Suprapubic skin (tissue), 4 donors: ENCODE measurements at regions not wholly inside any gene's neighbourhood (a gene's known extent, or its start where the extent isn't known, plus 50 kb on each side); places are given as distances from the start of the nearest gene placed in this dataset.

Experiments used
- DNase-seq, 2 donors: peaks; one replicate each; pipeline ENCODE4 v3.0.0-alpha.2; 2019; ENCODE audit warnings: low spot score in 2 of 2
- H3K27ac ChIP-seq: fragments of 200-600 bp; sonication (generic); one replicate; pipeline ENCODE4 v1.5.1; 2019
- H3K27me3 ChIP-seq: fragments of 200-600 bp; sonication (generic); one replicate; pipeline ENCODE4 v1.5.1; 2019
- H3K36me3 ChIP-seq: fragments of 200-600 bp; sonication (generic); one replicate; pipeline ENCODE4 v1.5.1; 2019
- H3K4me1 ChIP-seq: fragments of 200-600 bp; sonication (generic); one replicate; pipeline ENCODE4 v1.5.1; 2019
- H3K4me3 ChIP-seq: fragments of 200-600 bp; sonication (generic); one replicate; pipeline ENCODE4 v1.5.1; 2019; ENCODE audit warnings: mild to moderate bottlenecking
- H3K9me3 ChIP-seq: fragments of 200-600 bp; sonication (generic); one replicate; pipeline ENCODE4 v1.5.1; 2019
- EP300 ChIP-seq: sonication (generic); formaldehyde crosslinking; IDR thresholded peaks from one replicate; pipeline ENCODE4 v1.6.1; 2017; ENCODE audit warnings: antibody characterized with exemption
- POLR2A ChIP-seq, 2 donors: fragments of 450-650 bp; IDR thresholded peaks; one replicate each; pipeline ENCODE4 v1.6.1; 2017; ENCODE audit warnings: antibody characterized with exemption in 2 of 2, mild to moderate bottlenecking in 2 of 2, moderate library complexity in 2 of 2
- POLR2AphosphoS5 ChIP-seq, 3 donors: sonication (generic); formaldehyde crosslinking; IDR thresholded peaks; one replicate each; pipeline ENCODE4 v1.6.1; 2017; ENCODE audit warnings: antibody characterized with exemption in 3 of 3
- WGBS: methylation state at CpG from one replicate; pipeline ENCODE4 v1.1.5; 2018; 5-methylcytosine and 5-hydroxymethylcytosine counted together
- TF ChIP-seq, protein P1 (sequence below), 2 donors: fragments of 200-600 bp in 1 of 2; fragments of 450-650 bp in 1 of 2; sonication (generic) in 1 of 2; IDR thresholded peaks; one replicate each; pipeline ENCODE4 v1.5.1; 2016 to 2019; ENCODE audit warnings: antibody characterized with exemption in 2 of 2, mild to moderate bottlenecking in 1 of 2, moderate library complexity in 1 of 2

DNA sequence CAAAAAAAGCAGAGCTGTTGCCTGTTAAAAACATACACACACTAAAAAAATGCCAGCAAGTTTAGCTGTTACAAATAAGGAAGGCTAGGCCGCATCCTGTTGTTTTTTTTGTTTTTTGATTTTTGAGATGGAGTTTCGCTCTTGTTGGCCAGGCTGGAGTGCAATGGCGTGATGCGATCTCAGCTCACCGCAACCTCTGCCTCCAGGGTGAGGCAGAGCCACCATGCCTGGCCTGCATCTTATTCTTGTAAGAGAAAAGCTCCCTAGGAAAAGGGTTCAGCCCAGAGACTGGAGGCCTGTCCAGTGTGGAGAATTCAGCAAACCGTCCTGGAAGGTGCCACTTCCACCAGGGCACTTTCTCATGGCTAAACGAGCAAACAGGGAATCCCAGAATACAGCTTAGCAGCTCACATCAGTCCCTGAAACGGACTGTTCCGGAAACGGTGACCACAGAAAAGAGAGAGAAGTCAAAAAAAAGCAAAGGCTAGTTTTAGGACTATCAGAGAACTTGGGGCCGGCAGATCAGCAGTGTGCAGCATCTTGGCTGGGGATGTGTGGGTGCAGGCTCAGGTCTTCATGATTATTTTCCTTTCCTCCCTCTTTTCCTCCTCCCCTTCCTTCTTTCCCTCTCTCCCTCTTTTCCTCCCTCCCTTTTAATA is 283.6 kb downstream of the AJAP1 start:
- no peak for DNase-seq
- H3K27me3 ChIP-seq: peaks cover 5% of the 10 kb centered on the region
- H3K4me1 ChIP-seq: no peaks in the 10 kb centered on the region
- WGBS: 92% methylated on average over 11 of the region's 11 CpGs
- H3K27ac ChIP-seq: no peak overlapping the region
- TF ChIP-seq EP300: no peak
- TF ChIP-seq POLR2A (IDR thresholded peaks at IDR 0.05): no peak
- TF ChIP-seq POLR2AphosphoS5 (IDR thresholded peaks at IDR 0.05): no peak
- TF ChIP-seq, protein P1, sequence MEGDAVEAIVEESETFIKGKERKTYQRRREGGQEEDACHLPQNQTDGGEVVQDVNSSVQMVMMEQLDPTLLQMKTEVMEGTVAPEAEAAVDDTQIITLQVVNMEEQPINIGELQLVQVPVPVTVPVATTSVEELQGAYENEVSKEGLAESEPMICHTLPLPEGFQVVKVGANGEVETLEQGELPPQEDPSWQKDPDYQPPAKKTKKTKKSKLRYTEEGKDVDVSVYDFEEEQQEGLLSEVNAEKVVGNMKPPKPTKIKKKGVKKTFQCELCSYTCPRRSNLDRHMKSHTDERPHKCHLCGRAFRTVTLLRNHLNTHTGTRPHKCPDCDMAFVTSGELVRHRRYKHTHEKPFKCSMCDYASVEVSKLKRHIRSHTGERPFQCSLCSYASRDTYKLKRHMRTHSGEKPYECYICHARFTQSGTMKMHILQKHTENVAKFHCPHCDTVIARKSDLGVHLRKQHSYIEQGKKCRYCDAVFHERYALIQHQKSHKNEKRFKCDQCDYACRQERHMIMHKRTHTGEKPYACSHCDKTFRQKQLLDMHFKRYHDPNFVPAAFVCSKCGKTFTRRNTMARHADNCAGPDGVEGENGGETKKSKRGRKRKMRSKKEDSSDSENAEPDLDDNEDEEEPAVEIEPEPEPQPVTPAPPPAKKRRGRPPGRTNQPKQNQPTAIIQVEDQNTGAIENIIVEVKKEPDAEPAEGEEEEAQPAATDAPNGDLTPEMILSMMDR (IDR thresholded peaks at IDR 0.05): no peak
- no peaks in the 10 kb centered on the region for H3K9me3 ChIP-seq
- H3K36me3 ChIP-seq: no peaks in the 10 kb centered on the region
- H3K4me3 ChIP-seq: no peak overlapping the region

DNA sequence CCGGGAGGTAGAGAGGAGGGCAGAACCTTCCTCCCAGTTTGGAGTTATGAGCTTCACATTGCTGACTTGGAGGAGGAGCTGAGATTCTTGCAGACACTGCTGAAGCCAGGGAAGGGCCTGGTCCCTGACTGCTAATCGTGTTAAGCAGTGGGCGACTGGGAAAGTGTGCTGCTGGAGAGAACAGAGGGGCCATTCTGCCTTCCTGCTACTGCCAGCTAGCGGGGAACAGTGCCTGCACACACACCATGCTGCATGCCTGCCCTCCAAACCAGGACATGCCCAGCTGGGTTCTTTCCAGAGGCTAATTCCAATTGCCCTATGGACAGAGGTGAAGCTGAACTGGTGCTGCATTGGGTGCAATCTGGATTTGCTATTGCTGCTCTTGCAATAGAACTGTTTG is 281.4 kb downstream of the AJAP1 start:
- Histone ChIP-seq H3K27ac (no peak overlapping the region), H3K9me3 (no peaks in the 10 kb centered on the region), H3K4me1 (no peaks in the 10 kb centered on the region), H3K36me3 (no peaks in the 10 kb centered on the region), H3K27me3 (no peaks in the 10 kb centered on the region), H3K4me3 (no peak overlapping the region)
- 60% methylated on average over 3 of the region's 4 CpGs for WGBS
- TF ChIP-seq, protein P1 (IDR thresholded peaks at IDR 0.05): no peak
- TF ChIP-seq POLR2AphosphoS5 (IDR thresholded peaks at IDR 0.05) (no peak), EP300 (no peak), POLR2A (IDR thresholded peaks at IDR 0.05) (no peak)
- no peak for DNase-seq

DNA sequence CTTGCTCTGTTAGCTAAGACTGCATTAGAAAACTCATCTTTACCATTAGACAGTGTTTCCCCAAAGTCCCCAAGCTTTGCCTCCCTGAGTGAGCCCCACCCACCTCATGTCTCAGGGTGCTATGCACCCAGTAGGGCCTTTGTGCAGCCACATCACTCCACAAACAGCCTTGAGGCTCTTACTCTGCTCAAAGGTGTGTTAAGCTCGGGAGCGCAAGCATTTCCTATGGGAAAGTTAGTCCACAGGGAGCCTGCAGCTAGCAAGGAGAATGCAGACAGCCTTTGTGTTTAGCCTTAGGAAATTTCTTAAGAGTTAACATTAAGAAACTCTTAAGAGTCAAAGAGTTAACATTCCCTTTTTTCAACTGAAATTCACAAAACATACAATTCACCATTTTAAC is 278.8 kb downstream of the AJAP1 start:
- H3K36me3 ChIP-seq: no peaks in the 10 kb centered on the region
- WGBS: 78% methylated on average over 2 of the region's 2 CpGs
- peaks cover 5% of the 10 kb centered on the region for H3K27me3 ChIP-seq
- no peaks in the 10 kb centered on the region for H3K4me1 ChIP-seq
- H3K27ac ChIP-seq: no peak overlapping the region
- TF ChIP-seq POLR2A (IDR thresholded peaks at IDR 0.05): no peak
- no peak for TF ChIP-seq POLR2AphosphoS5 (IDR thresholded peaks at IDR 0.05)
- TF ChIP-seq EP300: no peak
- TF ChIP-seq, protein P1 (IDR thresholded peaks at IDR 0.05): no peak
- no peak overlapping the region for H3K4me3 ChIP-seq
- H3K9me3 ChIP-seq: no peaks in the 10 kb centered on the region
- no peak for DNase-seq

DNA sequence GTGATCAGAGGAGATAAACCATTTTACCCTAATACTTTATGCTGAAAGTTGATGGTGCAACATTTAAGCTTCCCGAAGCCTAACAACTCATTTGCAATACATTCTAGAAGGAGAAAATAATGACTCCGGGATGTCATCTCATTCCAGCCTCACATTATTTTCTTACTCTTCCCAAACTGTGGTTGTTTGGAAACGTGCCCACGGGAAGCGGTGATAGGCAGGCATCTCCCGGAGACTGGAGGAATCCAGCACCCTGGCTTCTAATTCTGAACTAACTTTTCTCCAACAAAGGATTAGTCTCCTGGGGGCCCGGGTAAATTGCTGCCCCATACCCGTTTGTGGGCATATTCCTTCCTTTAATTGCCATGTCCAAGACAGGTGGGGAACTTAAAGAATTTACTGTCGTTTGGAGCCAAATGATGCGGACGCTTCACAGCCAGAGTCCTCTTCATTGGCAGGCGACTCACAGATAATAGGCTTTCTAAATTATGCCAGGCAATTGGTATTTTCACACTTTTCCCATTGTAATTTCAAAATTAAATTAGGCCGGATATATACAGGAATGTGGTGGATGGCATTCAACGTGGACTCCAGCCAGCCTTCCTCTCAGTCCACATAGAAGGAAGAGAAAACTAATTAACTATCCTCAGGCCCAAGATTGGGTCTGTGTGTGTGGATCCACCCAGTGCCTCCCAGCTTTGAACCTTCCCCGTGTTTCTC is 278.1 kb downstream of the AJAP1 start:
- Histone ChIP-seq H3K27ac (no peak overlapping the region), H3K36me3 (no peaks in the 10 kb centered on the region), H3K4me1 (no peaks in the 10 kb centered on the region), H3K9me3 (no peaks in the 10 kb centered on the region), H3K4me3 (no peak overlapping the region), H3K27me3 (peaks cover 7% of the 10 kb centered on the region)
- DNase-seq: no peak
- WGBS: 81% methylated on average over 15 of the region's 15 CpGs
- TF ChIP-seq POLR2A (IDR thresholded peaks at IDR 0.05) (no peak), EP300 (no peak), POLR2AphosphoS5 (IDR thresholded peaks at IDR 0.05) (no peak)
- TF ChIP-seq, protein P1 (IDR thresholded peaks at IDR 0.05): no peak

DNA sequence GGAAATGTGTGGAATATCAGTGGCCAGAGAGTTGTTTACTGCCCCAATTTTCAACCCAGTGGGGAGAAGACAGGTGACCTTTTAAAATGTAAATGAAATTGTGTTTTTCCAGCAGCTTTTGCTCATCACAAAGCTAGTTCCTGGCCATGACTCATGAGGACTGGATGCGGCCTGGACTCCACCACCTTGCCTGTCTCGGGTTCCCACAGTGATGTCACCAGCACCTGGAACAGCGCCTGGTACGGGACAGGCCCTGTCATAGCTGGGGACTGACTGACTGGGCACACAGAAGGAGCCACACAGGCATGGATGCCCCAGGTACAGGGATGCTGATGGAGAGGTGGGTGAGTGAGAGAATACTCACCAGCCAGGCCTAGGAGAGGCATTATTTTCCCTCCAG is 277.1 kb downstream of the AJAP1 start:
- no peak for DNase-seq
- H3K27me3 ChIP-seq: peaks cover 7% of the 10 kb centered on the region
- no peak overlapping the region for H3K4me3 ChIP-seq
- WGBS: 82% methylated on average over 4 of the region's 4 CpGs
- no peaks in the 10 kb centered on the region for H3K4me1 ChIP-seq
- no peak overlapping the region for H3K27ac ChIP-seq
- TF ChIP-seq EP300 (no peak), POLR2AphosphoS5 (IDR thresholded peaks at IDR 0.05) (no peak), POLR2A (IDR thresholded peaks at IDR 0.05) (no peak)
- TF ChIP-seq, protein P1 (IDR thresholded peaks at IDR 0.05): no peak
- no peaks in the 10 kb centered on the region for H3K36me3 ChIP-seq
- H3K9me3 ChIP-seq: no peaks in the 10 kb centered on the region
